Neural crest cell (in vitro differentiated cells): ENCODE measurements at regions not wholly inside any gene's neighbourhood (a gene's known extent, or its start where the extent isn't known, plus 50 kb on each side); places are given as distances from the start of the nearest gene placed in this dataset.

ENCODE experiments used
- DNase-seq: peaks from one replicate; pipeline ENCODE4 v3.0.0; 2021; ENCODE audit warnings: low read depth, mixed read lengths, low spot score
- H3K27ac Mint-ChIP-seq: one replicate; pipeline ENCODE4 v1.8.0; 2021; ENCODE audit warnings: mild to moderate bottlenecking, mixed read lengths; ENCODE audit not compliant: unreplicated experiment
- H3K27me3 Mint-ChIP-seq: 2 replicates; pipeline ENCODE4 v1.8.0; 2021; ENCODE audit warnings: low read depth, mild to moderate bottlenecking, mixed read lengths
- H3K36me3 Mint-ChIP-seq: 2 replicates; pipeline ENCODE4 v1.8.0; 2021; ENCODE audit warnings: low read depth, mild to moderate bottlenecking, mixed read lengths
- H3K4me1 Mint-ChIP-seq: 2 replicates; pipeline ENCODE4 v1.8.0; 2021; ENCODE audit warnings: mixed read lengths
- H3K4me3 Mint-ChIP-seq: one replicate; pipeline ENCODE4 v1.8.0; 2021; ENCODE audit warnings: mild to moderate bottlenecking, mixed read lengths
- H3K9me3 Mint-ChIP-seq: 2 replicates; pipeline ENCODE4 v1.8.0; 2021; ENCODE audit warnings: mixed read lengths
- TF ChIP-seq, protein P1 (sequence below): fragments of 200-600 bp; sonication (generic); conservative IDR thresholded peaks from 2 replicates; pipeline ENCODE4 v1.5.0; 2021; ENCODE audit warnings: antibody characterized with exemption, mild to moderate bottlenecking

DNA sequence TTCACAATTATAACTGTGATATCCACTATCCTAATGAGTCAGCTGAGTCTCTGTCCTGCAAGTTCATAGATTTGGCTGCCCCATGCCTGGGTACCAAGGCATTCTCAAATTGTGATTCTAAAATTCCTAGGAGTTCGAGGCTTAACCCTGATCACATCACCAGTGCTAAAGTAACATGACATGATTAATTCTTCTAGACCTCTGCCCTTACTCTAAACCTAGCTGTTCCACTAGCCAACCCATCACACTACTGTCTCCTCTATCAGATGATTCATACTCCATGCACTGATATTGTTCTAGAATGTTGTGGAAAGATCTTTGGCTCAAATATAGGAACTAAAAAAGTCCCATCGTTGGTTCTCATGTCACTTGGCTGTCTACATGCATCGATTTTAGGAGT is 487.6 kb downstream of the PIK3C3 start:
- Mint-ChIP-seq H3K4me1 (peaks cover 9% of the 10 kb centered on the region), H3K27me3 (peaks cover 2% of the 10 kb centered on the region), H3K9me3 (peaks cover 19% of the 10 kb centered on the region), H3K27ac (no peak overlapping the region), H3K36me3 (peaks cover 7% of the 10 kb centered on the region), H3K4me3 (no peak overlapping the region)
- TF ChIP-seq, protein P1, sequence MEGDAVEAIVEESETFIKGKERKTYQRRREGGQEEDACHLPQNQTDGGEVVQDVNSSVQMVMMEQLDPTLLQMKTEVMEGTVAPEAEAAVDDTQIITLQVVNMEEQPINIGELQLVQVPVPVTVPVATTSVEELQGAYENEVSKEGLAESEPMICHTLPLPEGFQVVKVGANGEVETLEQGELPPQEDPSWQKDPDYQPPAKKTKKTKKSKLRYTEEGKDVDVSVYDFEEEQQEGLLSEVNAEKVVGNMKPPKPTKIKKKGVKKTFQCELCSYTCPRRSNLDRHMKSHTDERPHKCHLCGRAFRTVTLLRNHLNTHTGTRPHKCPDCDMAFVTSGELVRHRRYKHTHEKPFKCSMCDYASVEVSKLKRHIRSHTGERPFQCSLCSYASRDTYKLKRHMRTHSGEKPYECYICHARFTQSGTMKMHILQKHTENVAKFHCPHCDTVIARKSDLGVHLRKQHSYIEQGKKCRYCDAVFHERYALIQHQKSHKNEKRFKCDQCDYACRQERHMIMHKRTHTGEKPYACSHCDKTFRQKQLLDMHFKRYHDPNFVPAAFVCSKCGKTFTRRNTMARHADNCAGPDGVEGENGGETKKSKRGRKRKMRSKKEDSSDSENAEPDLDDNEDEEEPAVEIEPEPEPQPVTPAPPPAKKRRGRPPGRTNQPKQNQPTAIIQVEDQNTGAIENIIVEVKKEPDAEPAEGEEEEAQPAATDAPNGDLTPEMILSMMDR, result no peak
- DNase-seq, result no peak

DNA sequence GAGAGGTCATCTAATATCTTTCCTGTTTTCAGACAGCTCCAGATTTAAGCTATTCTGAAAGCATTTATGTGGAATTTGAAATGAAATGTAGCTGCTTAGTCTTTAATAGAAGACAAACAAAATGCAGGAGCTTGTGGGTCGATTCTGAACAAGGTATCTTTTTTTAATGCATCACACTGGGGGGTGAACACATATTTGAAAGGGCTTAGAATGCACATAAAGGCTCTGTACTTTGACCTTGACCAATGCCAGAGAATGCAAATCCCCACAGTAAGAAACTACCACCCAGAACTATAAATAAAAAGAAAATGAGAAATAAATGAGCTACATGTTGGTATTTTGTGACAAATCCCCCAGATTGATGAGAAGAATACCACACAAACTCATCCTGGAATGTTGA is 489.3 kb downstream of the PIK3C3 start:
- TF ChIP-seq, protein P1, result no peak
- DNase-seq, result no peak
- no peak overlapping the region for H3K4me3 Mint-ChIP-seq
- peaks cover 2% of the 10 kb centered on the region for H3K27me3 Mint-ChIP-seq
- H3K4me1 Mint-ChIP-seq, result peaks cover 9% of the 10 kb centered on the region
- H3K36me3 Mint-ChIP-seq, result peaks cover 7% of the 10 kb centered on the region
- H3K9me3 Mint-ChIP-seq, result peaks cover 25% of the 10 kb centered on the region
- H3K27ac Mint-ChIP-seq, result no peak overlapping the region

DNA sequence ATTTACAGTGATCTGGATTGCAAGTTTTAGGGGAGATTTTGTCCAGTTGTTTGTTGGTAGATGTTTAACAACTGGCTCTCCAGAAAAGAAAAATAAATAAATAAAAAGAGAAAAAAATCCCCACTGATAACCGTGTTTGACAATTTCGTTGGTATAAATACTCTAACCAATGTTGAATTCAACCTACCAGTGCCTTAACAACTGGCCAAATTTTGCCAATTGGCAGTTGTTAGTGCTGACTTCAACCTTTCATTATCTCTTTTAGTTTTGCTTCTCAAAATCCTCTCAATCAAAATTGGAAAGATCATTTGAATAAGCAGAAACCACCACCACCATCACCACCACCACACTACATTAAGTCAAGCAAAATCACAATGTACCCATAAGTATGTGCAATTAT is 490.3 kb downstream of the PIK3C3 start:
- peaks cover 2% of the 10 kb centered on the region for H3K27me3 Mint-ChIP-seq
- no peak for DNase-seq
- no peak overlapping the region for H3K27ac Mint-ChIP-seq
- peaks cover 22% of the 10 kb centered on the region for H3K9me3 Mint-ChIP-seq
- H3K4me1 Mint-ChIP-seq, result peaks cover 9% of the 10 kb centered on the region
- TF ChIP-seq, protein P1, result no peak
- no peak overlapping the region for H3K4me3 Mint-ChIP-seq
- peaks cover 7% of the 10 kb centered on the region for H3K36me3 Mint-ChIP-seq

DNA sequence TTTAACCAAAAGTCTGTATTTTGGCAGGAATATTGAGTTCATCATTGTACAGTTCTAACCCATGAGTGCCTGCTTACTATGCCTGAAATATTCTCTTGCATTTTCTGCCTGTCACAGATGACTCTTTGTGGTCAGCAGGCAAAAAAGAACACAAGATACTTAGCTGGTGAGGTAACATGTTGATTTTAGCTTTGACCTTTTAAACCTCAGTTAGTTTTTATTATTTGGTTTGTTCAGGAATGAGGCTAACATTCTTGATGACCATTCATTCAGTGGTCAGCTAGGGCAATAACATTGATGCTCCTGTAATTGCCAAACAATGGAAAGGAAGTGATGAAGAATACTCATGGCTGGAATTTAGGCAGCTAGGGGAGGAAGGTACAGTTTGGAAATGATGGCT is 491.2 kb downstream of the PIK3C3 start:
- DNase-seq, result no peak
- peaks cover 7% of the 10 kb centered on the region for H3K36me3 Mint-ChIP-seq
- H3K9me3 Mint-ChIP-seq, result peaks cover 19% of the 10 kb centered on the region
- H3K27me3 Mint-ChIP-seq, result peaks cover 2% of the 10 kb centered on the region
- no peak overlapping the region for H3K27ac Mint-ChIP-seq
- TF ChIP-seq, protein P1, result no peak
- no peak overlapping the region for H3K4me3 Mint-ChIP-seq
- peaks cover 9% of the 10 kb centered on the region for H3K4me1 Mint-ChIP-seq

DNA sequence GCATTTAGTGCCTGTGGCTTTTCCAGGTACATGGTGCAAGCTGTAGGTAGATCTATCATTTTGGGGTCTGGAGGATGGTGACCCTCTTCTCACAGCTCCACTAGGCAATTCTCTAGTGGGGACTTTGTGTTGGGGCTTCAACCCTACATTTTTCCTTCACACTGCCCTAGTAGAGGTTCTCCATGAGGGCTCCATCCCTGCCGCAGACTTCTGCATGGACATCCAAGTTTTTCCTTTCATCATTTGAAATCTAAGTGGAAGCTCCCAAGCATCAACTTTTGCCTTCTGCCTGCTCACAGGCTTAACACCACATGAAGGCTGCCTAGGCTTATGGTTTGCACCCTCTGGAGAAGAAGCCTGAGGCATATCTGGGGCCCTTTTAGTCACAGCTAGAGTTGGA is 492.7 kb downstream of the PIK3C3 start:
- H3K27ac Mint-ChIP-seq, result no peak overlapping the region
- TF ChIP-seq, protein P1, result no peak
- no peak overlapping the region for H3K4me3 Mint-ChIP-seq
- no peak for DNase-seq
- peaks cover 9% of the 10 kb centered on the region for H3K4me1 Mint-ChIP-seq
- H3K27me3 Mint-ChIP-seq, result no peaks in the 10 kb centered on the region
- H3K36me3 Mint-ChIP-seq, result peaks cover 7% of the 10 kb centered on the region
- H3K9me3 Mint-ChIP-seq, result peaks cover 26% of the 10 kb centered on the region

DNA sequence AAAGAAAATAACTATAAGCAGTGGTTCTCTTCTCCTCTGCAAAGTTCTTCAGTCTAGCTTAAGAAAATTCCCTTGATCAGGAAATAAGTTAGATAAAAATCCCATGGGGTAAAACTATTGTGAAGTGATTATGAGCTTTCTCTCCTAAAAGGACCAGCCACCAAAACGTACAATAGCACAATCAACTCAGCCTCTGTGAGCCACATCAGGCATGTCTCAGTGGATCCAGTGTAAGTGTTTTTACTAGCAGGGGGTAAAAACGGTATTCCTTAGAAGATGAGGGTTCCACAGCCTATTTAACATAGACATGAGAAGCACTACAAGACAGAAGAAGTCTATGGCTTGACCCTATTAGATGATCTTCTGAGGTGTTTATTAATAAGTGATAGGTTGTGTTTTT is 503.2 kb downstream of the PIK3C3 start:
- no peaks in the 10 kb centered on the region for H3K4me1 Mint-ChIP-seq
- no peaks in the 10 kb centered on the region for H3K27me3 Mint-ChIP-seq
- no peak overlapping the region for H3K27ac Mint-ChIP-seq
- DNase-seq, result no peak
- H3K4me3 Mint-ChIP-seq, result no peak overlapping the region
- TF ChIP-seq, protein P1, result no peak
- no peaks in the 10 kb centered on the region for H3K36me3 Mint-ChIP-seq
- peaks cover 3% of the 10 kb centered on the region for H3K9me3 Mint-ChIP-seq
